Hepatocyte (in vitro differentiated cells): ENCODE measurements at regions not wholly inside any gene's neighbourhood (a gene's known extent, or its start where the extent isn't known, plus 50 kb on each side); places are given as distances from the start of the nearest gene placed in this dataset.

Source experiments
- EZH2 ChIP-seq: fragments of 200-600 bp; sonication (generic); IDR thresholded peaks from 2 replicates; pipeline ENCODE4 v1.6.1; 2016; ENCODE audit warnings: antibody characterized with exemption, mild to moderate bottlenecking, borderline replicate concordance
- EZH2phosphoT487 ChIP-seq: fragments of 200-600 bp; sonication (generic); IDR thresholded peaks from one replicate; pipeline ENCODE4 v1.6.1; 2018; ENCODE audit warnings: antibody characterized with exemption, mild to moderate bottlenecking, low read depth, moderate library complexity; ENCODE audit not compliant: unreplicated experiment, severe bottlenecking
- TF ChIP-seq, protein P1 (sequence below): fragments of 200-600 bp; sonication (generic); IDR thresholded peaks from 2 replicates; pipeline ENCODE4 v1.5.1; 2016; ENCODE audit warnings: antibody characterized with exemption, mild to moderate bottlenecking; ENCODE audit not compliant: poor library complexity

DNA sequence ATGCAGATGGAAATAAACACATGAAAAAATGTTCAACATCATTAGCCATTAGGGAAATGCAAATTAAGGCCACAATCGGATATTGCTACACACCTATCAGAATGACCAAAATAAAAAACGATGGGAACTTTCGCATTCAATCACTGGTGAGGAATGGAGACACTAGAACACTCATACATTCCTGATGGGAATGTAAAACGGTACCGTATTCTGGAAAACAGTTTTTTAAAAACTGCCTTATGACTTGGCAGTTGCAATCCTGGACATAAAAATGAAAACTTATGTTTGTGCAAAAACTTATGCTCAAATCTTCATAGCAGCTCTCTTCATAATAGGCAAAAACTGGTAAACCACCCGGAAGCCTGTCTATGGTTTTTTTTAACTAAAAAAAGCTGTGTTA, 146.0 kb downstream of the CEBPB start:
- TF ChIP-seq, protein P1, sequence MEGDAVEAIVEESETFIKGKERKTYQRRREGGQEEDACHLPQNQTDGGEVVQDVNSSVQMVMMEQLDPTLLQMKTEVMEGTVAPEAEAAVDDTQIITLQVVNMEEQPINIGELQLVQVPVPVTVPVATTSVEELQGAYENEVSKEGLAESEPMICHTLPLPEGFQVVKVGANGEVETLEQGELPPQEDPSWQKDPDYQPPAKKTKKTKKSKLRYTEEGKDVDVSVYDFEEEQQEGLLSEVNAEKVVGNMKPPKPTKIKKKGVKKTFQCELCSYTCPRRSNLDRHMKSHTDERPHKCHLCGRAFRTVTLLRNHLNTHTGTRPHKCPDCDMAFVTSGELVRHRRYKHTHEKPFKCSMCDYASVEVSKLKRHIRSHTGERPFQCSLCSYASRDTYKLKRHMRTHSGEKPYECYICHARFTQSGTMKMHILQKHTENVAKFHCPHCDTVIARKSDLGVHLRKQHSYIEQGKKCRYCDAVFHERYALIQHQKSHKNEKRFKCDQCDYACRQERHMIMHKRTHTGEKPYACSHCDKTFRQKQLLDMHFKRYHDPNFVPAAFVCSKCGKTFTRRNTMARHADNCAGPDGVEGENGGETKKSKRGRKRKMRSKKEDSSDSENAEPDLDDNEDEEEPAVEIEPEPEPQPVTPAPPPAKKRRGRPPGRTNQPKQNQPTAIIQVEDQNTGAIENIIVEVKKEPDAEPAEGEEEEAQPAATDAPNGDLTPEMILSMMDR = no peak
- no peak for TF ChIP-seq EZH2
- TF ChIP-seq EZH2phosphoT487 = no peak
